GM18519 (cell line): ENCODE measurements at regions not wholly inside any gene's neighbourhood (a gene's known extent, or its start where the extent isn't known, plus 50 kb on each side); places are given as distances from the start of the nearest gene placed in this dataset.
"Not testable (repeated sequence)": the region's sequence is repeated elsewhere in the genome, so short reads cannot be mapped to it uniquely, and the experiment has no call there.

Experiments used
- ATAC-seq: cut with Tn5 transposase; IDR thresholded peaks from one replicate; pipeline ENCODE4 v1.9.1; 2021; ENCODE audit warnings: mild to moderate bottlenecking, moderate library complexity; ENCODE audit not compliant: unreplicated experiment, low FRiP score

GRCh38 chr1:222417264-222417663 is 130.6 kb downstream of the HHIPL2 start:
- ATAC-seq: no peak

DNA sequence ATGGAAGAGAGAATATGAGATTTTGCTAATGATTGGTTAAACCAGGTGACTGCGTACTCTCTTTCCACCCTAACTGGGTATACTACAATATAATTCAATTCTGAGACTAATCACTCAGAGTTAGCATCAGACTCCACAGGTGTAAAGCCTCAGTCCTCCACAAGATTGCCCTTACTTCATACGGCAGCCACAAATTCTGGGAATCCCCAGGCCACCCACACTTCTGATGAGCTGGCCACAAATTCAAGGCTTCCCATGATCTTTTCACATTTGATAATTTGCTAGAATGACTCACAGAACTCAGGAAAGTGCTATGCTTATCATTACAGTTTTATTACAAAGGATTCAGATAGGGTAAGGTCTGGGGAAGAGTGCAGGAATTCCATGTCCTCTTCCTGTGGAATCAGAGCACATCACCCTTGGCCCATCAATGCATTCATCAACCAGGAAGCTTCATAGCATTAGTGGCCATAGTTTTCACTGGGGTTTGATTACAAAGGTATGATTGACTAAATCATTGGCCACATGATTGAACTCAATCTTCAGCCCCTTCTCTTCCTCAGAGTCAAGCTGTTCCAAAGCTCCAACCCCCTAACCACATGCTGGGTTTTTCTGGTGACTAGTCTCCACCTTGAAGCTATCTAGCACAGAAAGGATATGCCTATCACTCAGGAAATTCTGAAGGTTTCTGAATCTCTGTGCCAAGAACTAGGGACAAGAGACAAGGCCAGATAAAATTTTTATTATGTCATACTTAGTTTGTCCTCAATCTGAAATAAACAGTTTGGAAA is 131.7 kb downstream of the HHIPL2 start:
- ATAC-seq: no peak

DNA sequence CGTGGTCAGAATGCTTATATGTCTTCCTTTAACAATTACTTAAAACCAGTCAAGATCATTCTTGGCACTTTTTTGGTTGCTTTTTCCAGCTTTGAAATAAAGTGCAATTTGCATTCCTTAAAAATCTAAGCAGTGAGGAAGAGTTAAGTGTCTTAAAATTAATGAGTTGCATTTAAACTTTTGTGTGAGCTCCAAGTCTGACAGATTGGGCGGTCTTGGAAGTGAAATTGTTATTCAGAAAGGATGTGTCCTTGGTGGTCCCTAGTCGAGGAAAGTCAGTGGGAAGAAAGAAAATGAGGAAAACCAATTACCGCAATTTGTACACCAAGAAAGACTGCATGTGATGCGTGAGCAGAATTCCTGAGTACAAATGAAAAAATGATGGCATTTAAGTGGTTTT is 132.5 kb downstream of the HHIPL2 start:
- no peak for ATAC-seq

GRCh38 chr1:222413991-222414549 is 133.8 kb downstream of the HHIPL2 start:
- no peak for ATAC-seq

- no peak for ATAC-seq
Measured at GRCh38 chr1:222413436-222413835, 134.5 kb downstream of the HHIPL2 start.

- peak; percentile 100 for ATAC-seq
Measured at GRCh38 chr1:222404710-222405109, 143.2 kb downstream of the HHIPL2 start.

- ATAC-seq: no peak
Measured at GRCh38 chr1:222399197-222399596, 148.7 kb downstream of the HHIPL2 start.

GRCh38 chr1:222394224-222394623 is 153.7 kb downstream of the HHIPL2 start:
- no peak for ATAC-seq

- ATAC-seq: no peak
Measured at GRCh38 chr1:222392556-222392955, 155.3 kb downstream of the HHIPL2 start.

DNA sequence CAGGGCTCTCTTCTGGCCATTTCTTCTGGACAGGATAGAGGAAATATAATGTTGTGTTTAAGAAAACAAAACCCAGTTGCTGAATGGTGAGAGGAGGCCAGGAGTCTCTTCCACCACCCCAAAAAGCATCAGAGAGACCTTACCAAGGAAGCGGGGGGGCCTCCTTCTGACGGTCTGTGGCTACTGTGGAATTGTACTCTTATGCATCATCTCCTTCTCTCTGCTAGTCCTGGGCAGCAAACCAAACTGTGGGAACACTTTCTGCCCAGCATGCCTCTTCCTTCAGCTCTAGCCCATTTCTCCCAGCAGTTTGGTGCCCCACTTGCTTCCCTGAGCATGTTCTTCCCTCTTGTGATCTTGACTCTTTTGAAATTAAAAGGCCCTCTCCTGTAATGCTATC is 157.7 kb downstream of the HHIPL2 start:
- no peak for ATAC-seq

- no peak for ATAC-seq
Measured at GRCh38 chr1:222387007-222387814, 160.7 kb downstream of the HHIPL2 start.

DNA sequence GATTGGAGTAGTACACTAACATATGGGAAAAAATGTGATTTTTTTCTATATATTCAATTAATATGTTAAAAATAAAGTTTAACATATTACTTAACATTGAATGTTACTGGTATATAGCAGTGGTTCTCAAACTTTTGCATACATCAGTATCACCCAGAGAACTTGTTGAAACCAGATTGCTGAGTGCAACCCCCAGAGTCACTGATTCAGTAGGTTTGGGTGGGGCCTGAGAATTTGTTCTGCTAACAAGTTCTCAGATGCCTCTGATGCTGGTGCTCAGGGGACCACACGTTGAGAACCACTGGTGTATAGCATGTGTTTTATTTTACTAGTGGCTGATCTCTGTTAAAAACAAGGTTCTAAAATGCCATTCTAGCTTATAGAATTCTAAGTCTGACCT is 161.9 kb downstream of the HHIPL2 start:
- ATAC-seq: no peak

DNA sequence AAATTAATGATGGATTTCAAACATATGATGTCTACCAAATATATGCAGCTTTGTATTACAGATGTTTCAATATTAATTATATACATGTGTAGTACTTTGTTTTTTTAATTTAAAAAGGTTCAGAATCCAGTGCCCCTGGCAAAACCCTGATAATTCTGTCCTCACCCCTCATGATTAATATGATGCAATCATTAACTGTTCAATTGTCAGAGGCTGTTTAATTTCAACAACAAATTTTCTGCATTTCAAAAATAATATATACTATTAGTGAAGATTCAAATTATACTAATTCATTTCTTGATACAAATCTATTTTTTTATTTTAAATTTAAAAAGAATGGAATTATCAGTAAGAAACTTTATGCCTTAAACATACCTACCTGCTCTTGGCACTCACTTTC is 162.6 kb downstream of the HHIPL2 start:
- no peak for ATAC-seq

DNA sequence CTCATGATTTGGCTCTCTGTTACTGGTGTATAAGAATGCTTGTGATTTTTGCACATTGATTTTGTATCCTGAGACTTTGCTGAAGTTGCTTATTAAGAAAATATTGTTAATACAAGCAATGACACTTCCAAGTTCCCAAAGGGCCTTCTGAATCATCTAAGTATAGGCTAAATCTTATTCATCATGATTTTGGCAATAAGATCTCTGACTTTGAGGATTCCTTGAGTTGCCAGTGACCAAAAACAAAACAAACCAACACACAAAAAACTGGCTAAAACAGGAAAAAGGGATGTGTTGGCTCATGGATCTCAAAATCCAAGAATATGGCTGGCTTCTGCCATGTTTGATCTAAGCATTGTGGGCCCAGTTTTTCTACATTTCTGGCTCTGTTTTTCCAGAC is 163.4 kb downstream of the HHIPL2 start:
- no peak for ATAC-seq

DNA sequence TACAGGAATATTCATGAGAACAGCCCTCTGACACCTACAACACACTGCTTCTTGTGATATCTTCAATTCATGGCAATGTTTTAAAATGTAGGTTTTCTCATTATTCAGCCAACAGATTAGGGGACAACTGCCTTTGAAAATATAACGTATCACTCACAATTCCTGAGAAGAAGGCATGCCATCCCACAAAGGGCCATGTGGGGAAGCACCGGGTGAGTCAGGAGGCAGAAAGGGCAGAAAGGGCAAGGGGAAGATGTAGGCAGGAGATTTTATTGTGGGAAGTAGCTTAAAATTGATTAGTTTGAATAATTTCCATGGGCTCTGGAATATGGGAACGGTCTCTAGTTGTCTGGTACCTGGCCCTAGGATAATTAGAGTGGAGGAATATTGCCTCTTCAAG is 165.7 kb downstream of the HHIPL2 start:
- no peak for ATAC-seq

DNA sequence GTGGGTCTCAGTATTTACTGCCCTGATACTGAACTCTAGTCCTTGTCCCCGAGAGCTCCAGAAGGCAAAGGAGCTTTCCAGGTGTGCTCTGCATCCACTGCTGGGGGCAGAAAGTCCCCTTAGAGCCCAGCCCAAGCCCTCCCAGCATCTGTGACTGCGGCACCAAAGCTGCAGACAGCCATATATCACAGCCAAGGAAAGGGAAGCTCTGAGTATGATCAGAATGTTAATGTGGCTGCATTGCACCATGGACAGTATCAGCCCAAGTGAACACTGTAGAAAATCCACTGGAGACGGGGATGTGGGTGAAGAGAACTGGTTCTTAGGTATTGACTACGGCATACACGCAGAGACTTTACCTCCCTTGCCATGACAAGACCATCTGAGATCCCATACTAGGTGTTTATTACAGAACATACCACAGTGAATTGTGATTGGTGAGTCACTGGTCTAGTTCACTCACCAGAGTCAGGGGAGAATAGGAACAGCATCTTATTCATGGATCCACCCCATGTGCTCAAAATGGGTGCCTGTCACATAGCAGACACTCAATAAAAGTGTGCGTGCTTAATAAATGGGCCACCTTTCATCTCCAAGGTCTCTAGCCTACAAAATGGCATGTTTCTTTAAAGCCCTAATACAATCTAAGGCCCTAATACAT is 170.3 kb downstream of the HHIPL2 start:
- ATAC-seq: no peak

DNA sequence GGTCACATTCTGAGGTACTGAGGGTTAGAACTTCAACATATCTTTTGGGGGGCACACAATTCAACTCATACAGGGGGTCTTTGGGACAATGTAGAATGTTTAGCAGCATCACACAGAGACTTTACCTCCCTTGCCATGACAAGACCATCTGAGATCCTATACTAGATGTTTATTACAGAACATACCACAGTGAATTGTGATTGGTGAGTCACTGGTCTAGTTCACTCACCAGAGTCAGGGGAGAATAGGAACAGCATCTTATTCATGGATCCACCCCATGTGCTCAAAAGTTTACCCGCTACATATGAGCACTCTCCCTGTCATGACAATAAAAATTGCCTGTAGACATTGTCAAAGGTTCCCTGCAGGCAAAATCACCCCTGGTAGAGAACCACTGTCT is 171.1 kb downstream of the HHIPL2 start:
- ATAC-seq: not testable (repeated sequence)

- ATAC-seq: no peak
Measured at GRCh38 chr1:222375701-222376100, 172.2 kb downstream of the HHIPL2 start.

GRCh38 chr1:222373831-222374602 is 173.9 kb downstream of the HHIPL2 start:
- ATAC-seq: no peak

- ATAC-seq: no peak
Measured at GRCh38 chr1:222373216-222373615, 174.7 kb downstream of the HHIPL2 start.
